ENCODE measurements at regions not wholly inside any gene's neighbourhood (a gene's known extent, or its start where the extent isn't known, plus 50 kb on each side); places are given as distances from the start of the nearest gene placed in this dataset.

- TF ChIP-seq E4F1 (IDR thresholded peaks at IDR 0.05; ENCODE audit: borderline replicate concordance, partially characterized antibody) = no peak
- no peak for TF ChIP-seq HDAC2 (IDR thresholded peaks at IDR 0.05)
- no peak for TF ChIP-seq PML (IDR thresholded peaks at IDR 0.05; ENCODE audit: low read length)
Measured at GRCh38 chr15:92291900-92292299, 101.8 kb upstream of the ST8SIA2 start (continued).

GRCh38 chr15:92294759-92295158, 98.9 kb upstream of the ST8SIA2 start:
- Histone ChIP-seq H3K79me2 (ENCODE audit: control insufficient read depth, insufficient read depth, low read length) (no peaks in the 10 kb centered on the region), H3K36me3 (ENCODE audit: control insufficient read depth in 2 of 2, insufficient read depth in 2 of 2, low read length in 1 of 2) (no peaks in the 10 kb centered on the region), H4K20me1 (ENCODE audit: control insufficient read depth, insufficient read depth) (no peaks in the 10 kb centered on the region), H3K4me2 (ENCODE audit: control insufficient read depth, insufficient read depth) (no peak overlapping the region), H3K4me1 (ENCODE audit: control insufficient read depth, insufficient read depth, low read length) (no peaks in the 10 kb centered on the region), H3K9ac (ENCODE audit: control insufficient read depth, insufficient read depth, low read length) (no peak overlapping the region), H3K4me3 (no peak overlapping the region), H3K27me3 (replicated peaks in 1 of 2; ENCODE audit: control insufficient read depth in 2 of 2, insufficient read depth in 2 of 2, low read length in 1 of 2) (no peaks in the 10 kb centered on the region; a peak in 1 of 4 replicates), H3K9me3 (replicated peaks; ENCODE audit: control insufficient read depth, insufficient read depth, low read length) (no peaks in the 10 kb centered on the region), H2AFZ (ENCODE audit: control insufficient read depth, low read depth, low read length) (no peak overlapping the region), H3K27ac (ENCODE audit: control insufficient read depth, insufficient read depth) (no peak overlapping the region)
- in situ Hi-C loops (cut with MboI) = no loop called here
- DNase-seq (ENCODE audit: low read depth, low spot score) (no peak), ATAC-seq (no peak), FAIRE-seq (no peak)
- RAD21 ChIA-PET (ENCODE audit: unreplicated experiment) = interaction anchor here (0.6 kb wide), 1 partner anchor 93 kb away, joined by 4 read pairs; no protein-coding TSS in a partner anchor
- no TSS peak for BruUV-seq (replicated peaks)
- SMC1A ChIA-PET (ENCODE audit: uncharacterized antibody, unreplicated experiment) = interaction anchor here (0.9 kb wide), 1 partner anchor 8 kb away, joined by 4 read pairs; no protein-coding TSS in a partner anchor
- intact Hi-C loops (cut with micrococcal nuclease; ENCODE audit: unreplicated experiment) = no loop called here
- POLR2A ChIA-PET = no interaction called here
- TF ChIP-seq CREB1 (IDR thresholded peaks at IDR 0.05; ENCODE audit: low read depth) (no peak), TCF7 (IDR thresholded peaks at IDR 0.05; ENCODE audit: borderline replicate concordance) (no peak), KLF5 (IDR thresholded peaks at IDR 0.05; ENCODE audit: partially characterized antibody) (no peak), RUNX3 (IDR thresholded peaks at IDR 0.05; ENCODE audit: low read length) (no peak), ZBED1 (IDR thresholded peaks at IDR 0.05; ENCODE audit: borderline replicate concordance) (no peak), ATF2 (IDR thresholded peaks at IDR 0.05; ENCODE audit: low read length) (no peak)
- CTCF ChIA-PET = no interaction called here
- WGBS (ENCODE audit: insufficient coverage, insufficient replicate concordance, low lambda C conversion rate, missing lambda C conversion rate) = 14% methylated on average over 5 of the region's 5 CpGs
